Smooth muscle cell of the brain vasculature (primary cell): ENCODE measurements at regions not wholly inside any gene's neighbourhood (a gene's known extent, or its start where the extent isn't known, plus 50 kb on each side); places are given as distances from the start of the nearest gene placed in this dataset.
"Not testable (repeated sequence)": the region's sequence is repeated elsewhere in the genome, so short reads cannot be mapped to it uniquely, and the experiment has no call there.

ENCODE experiments used
- DNase-seq: peaks from one replicate; pipeline ENCODE4 v3.0.0-alpha.2; 2012; ENCODE audit warnings: low read depth, low spot score

- DNase-seq = no peak
Measured at GRCh38 chr5:36390640-36391039, 88.9 kb upstream of the RANBP3L start.

DNA sequence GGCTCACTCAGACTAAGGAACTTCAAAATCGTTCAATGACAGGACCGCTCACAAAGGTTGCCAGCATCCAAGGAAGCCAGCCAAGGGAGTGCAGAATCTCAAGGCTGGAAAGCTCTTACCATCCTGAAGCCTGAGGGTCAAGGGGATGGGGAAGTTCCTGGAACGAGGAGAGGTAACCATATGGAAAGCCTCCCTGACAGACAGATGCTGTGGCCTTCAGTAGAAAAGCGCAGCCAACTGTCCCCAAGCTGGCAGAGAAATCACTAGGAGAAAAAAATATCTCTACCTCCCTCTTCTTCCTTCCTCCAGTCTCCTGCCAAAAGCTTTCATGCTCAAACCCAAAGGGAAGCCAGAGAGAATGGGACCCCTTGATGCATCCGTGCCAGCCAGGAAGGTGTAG lies 90.5 kb upstream of the RANBP3L start:
- no peak for DNase-seq

DNA sequence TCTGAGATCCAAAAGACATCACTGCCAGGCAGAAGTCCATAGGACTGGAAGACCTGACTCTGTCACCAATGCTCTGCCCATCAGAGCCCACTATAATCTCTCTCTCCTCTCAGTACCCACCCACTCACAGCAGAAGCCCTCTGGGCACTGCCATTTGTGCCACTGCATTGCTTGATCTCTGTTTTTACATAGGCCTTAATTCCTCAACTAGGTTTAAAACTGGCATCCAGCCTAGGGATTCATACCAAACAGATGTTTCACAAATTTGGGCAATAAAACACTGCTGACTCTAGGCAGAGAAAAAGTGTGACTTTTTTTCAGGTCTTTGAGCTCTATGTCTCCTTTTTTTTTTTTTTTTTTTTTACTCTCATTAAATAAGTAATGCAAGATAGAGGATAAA lies 91.1 kb upstream of the RANBP3L start:
- DNase-seq = no peak

DNA sequence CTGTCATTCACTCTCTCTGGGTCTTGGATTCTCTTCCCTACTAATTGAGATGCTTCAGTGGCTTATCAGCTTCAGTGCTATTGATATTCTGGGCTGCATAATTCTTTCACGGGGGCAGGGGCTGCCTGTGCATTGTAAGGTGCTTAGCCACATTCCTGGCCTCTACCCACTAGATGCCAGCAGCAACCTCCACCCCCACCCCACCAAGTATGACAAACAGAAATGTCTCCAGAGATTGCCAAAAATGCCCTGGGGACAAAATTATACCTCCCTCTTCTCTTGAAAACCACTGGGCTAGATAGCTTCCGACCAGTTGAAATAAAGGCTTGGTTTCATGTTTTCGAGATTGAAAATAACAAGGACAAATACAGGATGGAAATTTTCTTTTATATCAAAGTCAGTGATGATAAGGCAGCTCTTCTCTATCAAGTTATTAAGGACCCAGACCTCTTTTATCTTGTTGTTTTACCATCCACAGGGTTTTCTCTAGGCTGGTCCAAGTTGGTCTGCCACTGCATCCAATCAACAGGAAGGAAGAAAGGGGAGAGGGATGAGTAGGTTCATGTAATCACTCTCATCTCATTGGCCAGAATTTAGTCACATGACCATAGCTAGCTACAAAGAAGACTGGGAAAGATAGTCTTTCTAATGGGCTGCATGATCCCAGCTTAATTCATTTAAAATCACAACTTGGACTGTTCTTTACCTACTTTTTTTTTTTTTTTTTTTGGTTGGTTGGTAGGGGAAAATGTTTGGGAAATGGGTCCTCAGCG lies 92.1 kb upstream of the RANBP3L start:
- no peak for DNase-seq

DNA sequence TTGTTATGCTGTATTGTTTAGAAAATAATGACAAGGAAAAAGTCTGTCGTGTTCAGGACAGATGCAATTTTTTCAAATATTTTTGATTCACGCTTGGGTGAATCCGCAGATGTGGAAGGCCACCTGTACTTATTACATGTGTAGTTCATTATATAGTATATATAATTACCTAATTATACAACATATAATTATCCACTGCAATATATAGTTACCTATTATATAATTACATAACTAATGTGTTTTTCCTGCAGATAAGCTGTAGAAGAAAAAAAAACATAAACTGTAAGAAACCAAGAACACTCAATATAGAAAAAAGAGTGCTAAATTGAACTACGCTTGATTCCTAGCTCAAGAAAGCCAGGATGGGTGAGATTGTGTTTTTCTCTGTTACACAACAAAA lies 93.6 kb upstream of the RANBP3L start:
- no peak for DNase-seq

GRCh38 chr5:36395947-36396346 lies 94.2 kb upstream of the RANBP3L start:
- DNase-seq = not testable (repeated sequence)

- DNase-seq = no peak
Measured at GRCh38 chr5:36396640-36397039, 94.9 kb upstream of the RANBP3L start.

DNA sequence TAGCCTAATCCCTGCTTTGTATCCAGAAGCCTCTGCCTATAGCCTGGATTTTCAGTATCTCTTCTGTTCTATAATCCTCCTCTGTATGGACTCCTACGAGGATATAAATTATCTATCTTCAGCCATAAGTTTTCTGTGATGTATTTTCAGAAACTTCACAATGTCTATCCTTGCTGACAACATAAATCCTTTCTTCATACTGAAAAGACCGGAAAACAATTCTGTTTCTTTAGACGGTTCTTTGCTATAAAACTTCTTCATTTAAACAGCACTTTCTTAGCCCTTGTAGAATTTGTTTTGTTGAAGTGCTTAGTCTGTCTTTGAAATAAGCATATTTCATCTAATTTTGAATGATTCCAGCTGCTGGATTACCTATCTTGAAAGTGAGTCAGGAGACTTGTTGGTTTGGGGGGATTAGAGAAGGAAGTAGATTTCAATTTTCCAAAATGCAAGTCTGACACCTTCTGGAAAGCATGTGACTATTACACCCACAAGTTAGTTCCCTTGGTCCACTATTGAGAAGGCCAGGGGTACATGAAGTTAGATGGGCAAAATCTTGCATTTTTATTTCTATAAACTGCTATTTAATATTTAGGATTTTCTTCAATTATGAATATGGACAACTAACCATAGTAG lies 96.3 kb upstream of the RANBP3L start:
- DNase-seq = no peak

DNA sequence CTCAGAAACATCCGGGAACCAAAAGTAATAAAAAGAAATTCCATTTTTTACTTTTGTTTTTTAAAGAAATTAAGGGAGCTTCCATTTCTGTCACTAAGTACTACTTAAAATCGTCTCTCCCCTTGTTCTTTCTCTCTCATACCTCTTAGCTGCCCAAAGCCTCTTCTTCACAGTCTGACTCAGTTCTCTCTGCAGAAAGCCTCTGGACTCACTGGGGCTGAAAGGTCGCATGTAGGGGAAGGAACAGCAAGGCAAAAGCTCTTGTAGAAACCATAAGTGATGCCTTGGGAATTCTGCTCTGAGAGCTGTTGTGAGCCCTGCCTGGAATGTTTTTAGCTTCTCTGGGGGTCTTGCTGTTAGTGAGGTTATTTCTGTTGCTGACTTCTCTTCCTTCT lies 100.8 kb upstream of the RANBP3L start:
- DNase-seq = no peak

DNA sequence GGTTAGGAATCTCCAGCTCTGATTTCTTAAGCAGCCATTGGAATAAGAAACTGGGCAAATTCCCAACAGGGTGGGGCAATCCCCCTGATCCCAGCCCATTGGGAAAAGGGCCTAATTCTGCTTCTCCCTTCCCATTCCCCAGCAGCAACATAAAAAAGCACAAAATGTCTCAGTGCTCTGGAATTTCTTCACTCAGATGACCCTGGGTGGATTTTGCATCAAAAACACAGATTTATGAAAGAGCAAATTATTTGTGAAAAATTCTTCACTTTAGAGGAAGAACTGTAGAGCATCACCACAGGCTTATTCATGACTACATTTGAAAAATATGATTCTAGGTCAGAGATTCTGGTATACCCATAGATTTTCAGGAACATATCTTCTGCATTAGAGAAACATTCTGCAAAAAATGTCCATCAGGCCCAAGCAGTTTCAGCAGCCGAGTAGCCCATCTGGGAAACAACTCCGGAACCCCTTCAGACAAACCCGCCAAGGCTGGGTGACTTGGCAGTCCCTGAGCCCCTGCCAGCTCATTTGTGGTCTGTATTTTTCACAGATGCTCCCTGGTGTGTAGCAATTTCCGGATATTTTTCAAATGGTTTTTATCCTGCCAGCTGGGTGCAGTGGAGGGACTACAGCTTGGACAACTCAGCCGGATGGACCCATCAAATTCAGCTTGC lies 102.1 kb upstream of the RANBP3L start:
- peak; percentile 65 for DNase-seq

DNA sequence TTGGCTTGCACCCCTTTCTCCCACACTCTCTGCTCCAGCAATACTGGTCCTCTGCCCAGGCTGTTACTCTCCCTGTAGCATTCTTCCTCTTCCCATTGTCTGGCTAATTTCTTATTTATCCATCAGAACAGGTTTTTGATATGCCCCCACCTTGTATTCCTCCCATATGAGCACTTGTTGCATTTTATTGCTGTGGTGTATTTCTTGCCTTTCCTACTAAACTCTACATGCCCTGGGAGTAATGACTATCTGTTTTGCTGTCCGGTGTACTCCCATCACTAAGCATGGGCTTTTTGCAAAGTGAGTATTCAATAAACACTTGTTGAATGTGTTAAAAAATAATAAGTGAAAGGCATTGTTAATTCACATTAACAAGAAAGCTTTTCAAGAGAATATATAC lies 104.3 kb upstream of the RANBP3L start:
- DNase-seq = no peak

GRCh38 chr5:36407396-36407795 lies 105.7 kb upstream of the RANBP3L start:
- DNase-seq = no peak

DNA sequence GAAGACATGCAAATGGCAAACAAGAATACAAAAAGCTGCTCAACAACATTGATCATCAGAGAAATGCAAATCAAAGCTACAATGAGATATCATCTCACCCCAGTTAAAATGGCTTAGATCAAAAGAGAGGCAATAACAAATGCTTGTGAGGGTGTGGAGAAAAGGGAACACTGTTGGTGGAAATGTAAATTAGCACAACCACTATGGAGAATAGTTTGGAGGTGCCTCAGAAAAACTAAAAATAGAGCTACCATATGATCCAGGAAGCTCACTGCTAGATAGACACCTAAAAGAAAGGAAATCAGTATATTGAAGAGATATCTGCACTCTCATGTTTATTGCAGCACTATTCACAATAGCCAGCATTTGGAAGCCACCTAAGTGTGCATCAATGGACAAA lies 108.0 kb upstream of the RANBP3L start:
- DNase-seq = not testable (repeated sequence)

- DNase-seq = not testable (repeated sequence)
Measured at GRCh38 chr5:36410672-36411071, 109.0 kb upstream of the RANBP3L start.

DNA sequence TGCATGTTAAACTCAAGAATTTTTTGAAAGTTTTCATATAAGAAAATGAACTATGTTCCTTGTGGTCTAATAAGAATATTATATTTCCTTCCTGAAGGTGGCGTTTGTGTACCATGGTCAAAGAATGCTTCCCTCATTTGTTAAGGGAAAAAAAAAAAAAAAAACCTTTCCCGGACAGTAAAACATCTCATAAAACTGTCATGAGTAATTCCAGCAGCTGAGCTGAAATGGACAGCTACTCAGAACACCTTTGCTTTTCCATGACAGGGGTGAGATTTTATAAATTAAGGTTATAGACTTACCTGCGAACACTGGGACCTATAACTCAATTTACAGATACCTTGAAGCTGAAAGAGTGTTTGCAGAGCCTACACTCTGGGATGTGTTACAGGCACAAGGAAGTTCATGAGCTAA lies 113.2 kb upstream of the RANBP3L start:
- DNase-seq = peak; percentile 62

- no peak for DNase-seq
Measured at GRCh38 chr5:36416605-36417004, 114.9 kb upstream of the RANBP3L start.

DNA sequence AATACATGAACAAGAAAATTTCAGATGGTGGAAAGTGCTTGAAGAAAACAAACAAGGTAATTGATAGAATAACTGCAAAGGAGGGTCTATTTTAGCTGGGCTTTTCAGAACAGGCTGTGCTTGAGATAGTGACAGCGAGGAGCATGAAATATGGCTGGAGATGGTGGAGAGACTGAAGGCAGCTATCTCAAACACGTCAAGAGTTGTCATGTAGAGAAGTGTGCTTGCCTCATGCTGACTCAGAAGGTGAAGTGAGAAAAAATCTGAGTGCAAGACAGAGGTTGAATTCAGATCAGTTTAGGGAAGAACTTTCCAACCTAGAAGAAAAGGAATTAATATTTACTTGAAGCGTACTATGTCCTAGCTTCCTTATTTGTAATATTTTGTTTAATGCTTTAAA lies 115.5 kb upstream of the RANBP3L start:
- no peak for DNase-seq

DNA sequence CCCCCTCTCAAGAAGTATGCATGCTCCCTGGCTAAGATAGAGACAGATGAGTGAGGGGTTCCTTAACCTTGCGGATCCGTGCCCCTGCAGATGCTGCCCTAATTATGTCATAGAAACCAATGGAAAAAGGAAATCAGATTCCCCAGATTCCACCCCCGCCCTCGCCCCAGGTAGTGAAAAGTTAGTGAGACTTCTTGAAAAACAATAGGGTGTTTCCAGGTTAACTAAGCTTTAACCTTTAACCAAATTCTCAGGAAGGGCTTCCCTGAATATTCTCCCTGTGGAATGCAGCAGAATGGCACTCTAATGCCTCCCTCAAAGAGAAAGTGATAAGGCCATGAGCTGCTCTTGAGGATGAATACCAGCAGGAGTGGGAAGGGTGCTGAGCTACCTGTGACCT lies 116.0 kb upstream of the RANBP3L start:
- no peak for DNase-seq

- no peak for DNase-seq
Measured at GRCh38 chr5:36418152-36418979, 116.7 kb upstream of the RANBP3L start.

DNA sequence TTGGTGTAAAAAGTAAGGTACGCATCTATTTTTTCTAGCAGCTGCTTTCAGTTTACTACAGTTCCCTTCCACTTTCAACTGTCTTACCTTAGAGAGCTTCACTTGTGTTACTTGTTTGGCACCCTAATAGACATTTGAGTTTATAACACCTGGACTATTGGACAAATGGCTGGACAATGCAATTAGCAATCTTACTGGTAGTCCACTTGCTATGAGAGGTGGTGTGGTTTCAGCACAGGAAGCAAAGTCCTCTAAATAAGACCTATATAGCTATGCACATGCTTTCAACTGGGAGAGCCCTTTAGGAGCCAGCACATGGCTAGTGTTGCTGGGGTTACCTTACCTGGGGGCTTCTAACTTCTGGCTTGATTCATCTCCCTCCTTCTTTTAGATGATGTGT lies 119.6 kb upstream of the RANBP3L start:
- no peak for DNase-seq

DNA sequence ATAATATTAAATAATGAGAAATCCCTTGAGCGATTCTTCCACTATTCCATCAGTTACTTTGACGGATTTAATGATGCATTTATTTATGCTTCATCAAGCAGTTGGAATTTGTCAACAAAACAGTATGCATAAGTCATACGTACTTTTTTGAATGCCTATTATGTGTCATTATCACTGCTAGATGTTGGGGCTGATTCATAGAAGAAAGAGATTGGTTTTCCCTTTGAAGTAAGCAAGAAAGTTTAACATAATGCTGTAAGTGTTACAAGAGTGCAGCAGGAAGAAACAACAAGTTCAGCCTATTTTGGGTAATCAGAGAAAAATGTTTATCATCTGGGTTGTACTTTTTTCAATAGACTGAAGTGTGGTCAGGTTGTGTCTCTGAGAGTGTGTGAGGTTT lies 121.2 kb upstream of the RANBP3L start:
- DNase-seq = no peak
